IMR-90 (cell line): ENCODE measurements at regions not wholly inside any gene's neighbourhood (a gene's known extent, or its start where the extent isn't known, plus 50 kb on each side); places are given as distances from the start of the nearest gene placed in this dataset.

Source experiments
- ATAC-seq: fragments of 200-7000 bp; cut with Tn5 transposase; 2 replicates; pipeline ENCODE4 v1.9.1; 2020; ENCODE audit warnings: low read depth, mild to moderate bottlenecking, moderate library complexity
- BruUV-seq: library from RNA; stranded (reverse); fragments of 400-500 nt; replicated peaks from 2 replicates; lab custom pipeline; 2021; lab: Mats Ljungman, UMichigan
- CTCF ChIA-PET: fragments of 300-600 bp; formaldehyde crosslinking; extraction: SDS; loops from one replicate; lab custom pipeline; 2021; ENCODE audit warnings: antibody characterized with exemption; lab: Yijun Ruan, JAX
- POLR2A ChIA-PET: fragments of 300-600 bp; sonication (Branson Sonifier 250); formaldehyde crosslinking; loops from one replicate; lab custom pipeline; 2022; ENCODE audit warnings: antibody characterized with exemption; ENCODE audit not compliant: unreplicated experiment; lab: Charles Lee
- DNase-seq: peaks from one replicate; pipeline ENCODE4 v3.0.0; 2013
- H2AFZ ChIP-seq: replicated peaks from 2 replicates; pipeline ENCODE3; 2013; ENCODE audit warnings: low read length, mild to moderate bottlenecking; ENCODE audit not compliant: poor library complexity
- H2AK5ac ChIP-seq: 2 replicates; pipeline ENCODE4 v1.6.1; 2013; ENCODE audit warnings: low read depth, low read length, inconsistent platforms
- H2AK9ac ChIP-seq: replicated peaks from 2 replicates; pipeline ENCODE3; 2013; ENCODE audit warnings: mild to moderate bottlenecking, low read depth, low read length, moderate library complexity; ENCODE audit not compliant: poor library complexity
- H2BK120ac ChIP-seq: 2 replicates; pipeline ENCODE4 v1.6.1; 2013; ENCODE audit warnings: low read depth, low read length, inconsistent platforms
- H2BK15ac ChIP-seq: 3 replicates; pipeline ENCODE4 v1.6.1; 2013; ENCODE audit warnings: low read depth, low read length, inconsistent platforms
- H2BK20ac ChIP-seq: 2 replicates; pipeline ENCODE4 v1.6.1; 2013; ENCODE audit warnings: low read depth, mild to moderate bottlenecking, inconsistent platforms, low read length, moderate library complexity
- H2BK5ac ChIP-seq: 2 replicates; pipeline ENCODE4 v1.6.1; 2013; ENCODE audit warnings: mild to moderate bottlenecking, low read depth, low read length, inconsistent platforms; ENCODE audit not compliant: poor library complexity, severe bottlenecking
- H3K14ac ChIP-seq: replicated peaks from 2 replicates; pipeline ENCODE4 v1.6.1; 2013; ENCODE audit warnings: low read depth, low read length, inconsistent platforms
- H3K18ac ChIP-seq: 2 replicates; pipeline ENCODE4 v1.6.1; 2013; ENCODE audit warnings: low read depth, low read length, control low read depth
- H3K23ac ChIP-seq: 2 replicates; pipeline ENCODE4 v1.6.1; 2013; ENCODE audit warnings: low read depth, low read length, inconsistent platforms
- H3K27ac ChIP-seq: 2 replicates; pipeline ENCODE4 v1.5.1; 2013; ENCODE audit warnings: mild to moderate bottlenecking, control low read depth, low read length; ENCODE audit not compliant: insufficient read depth
- H3K27me3 ChIP-seq: 2 replicates; pipeline ENCODE4 v1.6.1; 2013; ENCODE audit warnings: low read length; ENCODE audit not compliant: control insufficient read depth, insufficient read depth
- H3K36me3 ChIP-seq: 2 replicates; pipeline ENCODE4 v1.6.1; 2013; ENCODE audit warnings: low read length, mixed read lengths; ENCODE audit not compliant: control insufficient read depth, insufficient read depth
- H3K4ac ChIP-seq: 2 replicates; pipeline ENCODE4 v1.6.1; 2013; ENCODE audit warnings: low read depth, low read length, inconsistent platforms
- H3K4me1 ChIP-seq: 2 replicates; pipeline ENCODE4 v1.6.1; 2013; ENCODE audit warnings: low read length, mixed read lengths; ENCODE audit not compliant: control insufficient read depth, insufficient read depth
- H3K4me2 ChIP-seq: 2 replicates; pipeline ENCODE4 v1.6.1; 2013; ENCODE audit warnings: low read depth, mild to moderate bottlenecking, control low read depth, low read length, moderate library complexity
- H3K4me3 ChIP-seq: 2 replicates; pipeline ENCODE4 v1.5.1; 2013; ENCODE audit warnings: low read depth, mild to moderate bottlenecking, control low read depth, low read length, moderate library complexity; ENCODE audit not compliant: insufficient read depth
- H3K56ac ChIP-seq: 2 replicates; pipeline ENCODE4 v1.6.1; 2013; ENCODE audit warnings: low read length, inconsistent platforms; ENCODE audit not compliant: insufficient read depth; ENCODE audit errors: extremely low read depth
- H3K79me1 ChIP-seq, 2 experiments: 2 replicates each; pipeline ENCODE4 v1.6.1; 2013; ENCODE audit warnings: low read length in 2 of 2, inconsistent platforms in 1 of 2, low read depth in 1 of 2
- H3K9ac ChIP-seq: 2 replicates; pipeline ENCODE4 v1.6.1; 2013; ENCODE audit warnings: low read depth, low read length, control low read depth
- H3K9me1 ChIP-seq: 2 replicates; pipeline ENCODE4 v1.6.1; 2013; ENCODE audit warnings: low read length, inconsistent platforms; ENCODE audit not compliant: insufficient read depth
- H3K9me3 ChIP-seq: 2 replicates; pipeline ENCODE4 v1.6.1; 2013; ENCODE audit warnings: low read length; ENCODE audit not compliant: control insufficient read depth, insufficient read depth
- H4K20me1 ChIP-seq: 2 replicates; pipeline ENCODE4 v1.6.1; 2013; ENCODE audit warnings: low read length, inconsistent platforms; ENCODE audit not compliant: insufficient read depth
- H4K5ac ChIP-seq: 2 replicates; pipeline ENCODE4 v1.6.1; 2013; ENCODE audit warnings: mild to moderate bottlenecking, low read depth, low read length, control low read depth
- H4K8ac ChIP-seq, 2 experiments: 2 replicates each; pipeline ENCODE4 v1.6.1; 2013; ENCODE audit warnings: low read depth in 2 of 2, low read length in 2 of 2, control low read depth in 1 of 2, inconsistent platforms in 1 of 2
- H4K91ac ChIP-seq: 2 replicates; pipeline ENCODE4 v1.6.1; 2013; ENCODE audit warnings: low read depth, low read length, inconsistent platforms; ENCODE audit not compliant: insufficient read depth
- MXI1 ChIP-seq: IDR thresholded peaks from 2 replicates; pipeline ENCODE4 v1.6.1; 2012; ENCODE audit warnings: low read depth, mild to moderate bottlenecking, low read length, moderate library complexity, borderline replicate concordance
- RFX5 ChIP-seq: IDR thresholded peaks from 2 replicates; pipeline ENCODE4 v1.8.0; 2012; ENCODE audit warnings: low read depth, mild to moderate bottlenecking, low read length, moderate library complexity
- WGBS, 2 experiments: methylation state at CpG; one replicate each; pipeline versions ENCODE4 v1.1.5 to v1.1.7; 2013; ENCODE audit warnings: missing lambda C conversion rate in 2 of 2; ENCODE audit not compliant: insufficient read length in 1 of 2; ENCODE audit errors: extremely low coverage in 2 of 2; 5-methylcytosine and 5-hydroxymethylcytosine counted together
- dilution Hi-C: fragments of 300-500 bp; cut with HindIII; formaldehyde crosslinking; loops from one replicate; pipeline ENCODE4 v1.14.3; 2018; ENCODE audit warnings: low sequenced_read_pairs; ENCODE audit not compliant: unreplicated experiment
- in situ Hi-C: fragments of 300-500 bp; cut with MboI; formaldehyde crosslinking; loops from 3 replicates; pipeline ENCODE4 v1.14.3; 2019; ENCODE audit warnings: low sequenced_read_pairs, inconsistent platforms, mixed read lengths
- intact Hi-C: fragments of 100-400 bp; cut with micrococcal nuclease; formaldehyde crosslinking; loops from 2 replicates; pipeline ENCODE4 v1.10.0; 2022
- TF ChIP-seq, protein P1 (sequence below): conservative IDR thresholded peaks from 2 replicates; pipeline ENCODE4 v1.5.1; 2012; ENCODE audit warnings: mild to moderate bottlenecking, low read depth, low read length, improper control_type of control experiment
- TF ChIP-seq, protein P2 (sequence below): fragments of 150-350 bp; IDR thresholded peaks from 2 replicates; pipeline ENCODE4 v1.6.1; 2016; ENCODE audit warnings: low read depth, mild to moderate bottlenecking, low read length, moderate library complexity, borderline replicate concordance

GRCh38 chr2:118604371-118604770, 243.1 kb downstream of the EN1 start:
- H3K4me3 ChIP-seq: no peak overlapping the region
- H3K23ac ChIP-seq: no peak overlapping the region
- H3K9me3 ChIP-seq: no peaks in the 10 kb centered on the region
- ATAC-seq (no peak), DNase-seq (no peak)
- no peak overlapping the region for H3K14ac ChIP-seq
- H3K27me3 ChIP-seq: no peaks in the 10 kb centered on the region
- no peak overlapping the region for H3K56ac ChIP-seq
- WGBS, 2 experiments: no CpG with 5 or more reads among the region's 4 CpGs
- no peak overlapping the region for H3K27ac ChIP-seq
- H3K9ac ChIP-seq: no peak overlapping the region
- intact Hi-C loops: no loop called here
- no peak overlapping the region for H4K8ac ChIP-seq
- H3K4me1 ChIP-seq: no peaks in the 10 kb centered on the region
- no peaks in the 10 kb centered on the region for H3K36me3 ChIP-seq
- H3K4me2 ChIP-seq: no peak overlapping the region
- dilution Hi-C loops: no loop called here
- no peaks in the 10 kb centered on the region for H3K79me1 ChIP-seq
- H3K9me1 ChIP-seq: no peaks in the 10 kb centered on the region
- no peak overlapping the region for H2BK20ac ChIP-seq
- no TSS peak for BruUV-seq
- H2BK5ac ChIP-seq: no peak overlapping the region
- no peak overlapping the region for H2AFZ ChIP-seq
- H2AK9ac ChIP-seq: no peak overlapping the region
- H3K4ac ChIP-seq: no peak overlapping the region
- H3K18ac ChIP-seq: no peak overlapping the region
- POLR2A ChIA-PET: no interaction called here
- H4K5ac ChIP-seq: no peak overlapping the region
- TF ChIP-seq MXI1: no peak
- TF ChIP-seq, protein P1, sequence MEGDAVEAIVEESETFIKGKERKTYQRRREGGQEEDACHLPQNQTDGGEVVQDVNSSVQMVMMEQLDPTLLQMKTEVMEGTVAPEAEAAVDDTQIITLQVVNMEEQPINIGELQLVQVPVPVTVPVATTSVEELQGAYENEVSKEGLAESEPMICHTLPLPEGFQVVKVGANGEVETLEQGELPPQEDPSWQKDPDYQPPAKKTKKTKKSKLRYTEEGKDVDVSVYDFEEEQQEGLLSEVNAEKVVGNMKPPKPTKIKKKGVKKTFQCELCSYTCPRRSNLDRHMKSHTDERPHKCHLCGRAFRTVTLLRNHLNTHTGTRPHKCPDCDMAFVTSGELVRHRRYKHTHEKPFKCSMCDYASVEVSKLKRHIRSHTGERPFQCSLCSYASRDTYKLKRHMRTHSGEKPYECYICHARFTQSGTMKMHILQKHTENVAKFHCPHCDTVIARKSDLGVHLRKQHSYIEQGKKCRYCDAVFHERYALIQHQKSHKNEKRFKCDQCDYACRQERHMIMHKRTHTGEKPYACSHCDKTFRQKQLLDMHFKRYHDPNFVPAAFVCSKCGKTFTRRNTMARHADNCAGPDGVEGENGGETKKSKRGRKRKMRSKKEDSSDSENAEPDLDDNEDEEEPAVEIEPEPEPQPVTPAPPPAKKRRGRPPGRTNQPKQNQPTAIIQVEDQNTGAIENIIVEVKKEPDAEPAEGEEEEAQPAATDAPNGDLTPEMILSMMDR: no peak
- TF ChIP-seq RFX5: no peak
- TF ChIP-seq, protein P2, sequence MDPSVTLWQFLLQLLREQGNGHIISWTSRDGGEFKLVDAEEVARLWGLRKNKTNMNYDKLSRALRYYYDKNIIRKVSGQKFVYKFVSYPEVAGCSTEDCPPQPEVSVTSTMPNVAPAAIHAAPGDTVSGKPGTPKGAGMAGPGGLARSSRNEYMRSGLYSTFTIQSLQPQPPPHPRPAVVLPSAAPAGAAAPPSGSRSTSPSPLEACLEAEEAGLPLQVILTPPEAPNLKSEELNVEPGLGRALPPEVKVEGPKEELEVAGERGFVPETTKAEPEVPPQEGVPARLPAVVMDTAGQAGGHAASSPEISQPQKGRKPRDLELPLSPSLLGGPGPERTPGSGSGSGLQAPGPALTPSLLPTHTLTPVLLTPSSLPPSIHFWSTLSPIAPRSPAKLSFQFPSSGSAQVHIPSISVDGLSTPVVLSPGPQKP: no peak
- CTCF ChIA-PET: no interaction called here
- H4K91ac ChIP-seq: no peak overlapping the region
- H4K20me1 ChIP-seq: no peaks in the 10 kb centered on the region
- H2AK5ac ChIP-seq: no peak overlapping the region
- H2BK15ac ChIP-seq: no peak overlapping the region
- in situ Hi-C loops: no loop called here
- no peak overlapping the region for H2BK120ac ChIP-seq
